ENCODE measurements at regions not wholly inside any gene's neighbourhood (a gene's known extent, or its start where the extent isn't known, plus 50 kb on each side); places are given as distances from the start of the nearest gene placed in this dataset.

GRCh38 chr5:67677422-67677970 is 480.9 kb upstream of the CD180 start:
- TF ChIP-seq, protein P1, sequence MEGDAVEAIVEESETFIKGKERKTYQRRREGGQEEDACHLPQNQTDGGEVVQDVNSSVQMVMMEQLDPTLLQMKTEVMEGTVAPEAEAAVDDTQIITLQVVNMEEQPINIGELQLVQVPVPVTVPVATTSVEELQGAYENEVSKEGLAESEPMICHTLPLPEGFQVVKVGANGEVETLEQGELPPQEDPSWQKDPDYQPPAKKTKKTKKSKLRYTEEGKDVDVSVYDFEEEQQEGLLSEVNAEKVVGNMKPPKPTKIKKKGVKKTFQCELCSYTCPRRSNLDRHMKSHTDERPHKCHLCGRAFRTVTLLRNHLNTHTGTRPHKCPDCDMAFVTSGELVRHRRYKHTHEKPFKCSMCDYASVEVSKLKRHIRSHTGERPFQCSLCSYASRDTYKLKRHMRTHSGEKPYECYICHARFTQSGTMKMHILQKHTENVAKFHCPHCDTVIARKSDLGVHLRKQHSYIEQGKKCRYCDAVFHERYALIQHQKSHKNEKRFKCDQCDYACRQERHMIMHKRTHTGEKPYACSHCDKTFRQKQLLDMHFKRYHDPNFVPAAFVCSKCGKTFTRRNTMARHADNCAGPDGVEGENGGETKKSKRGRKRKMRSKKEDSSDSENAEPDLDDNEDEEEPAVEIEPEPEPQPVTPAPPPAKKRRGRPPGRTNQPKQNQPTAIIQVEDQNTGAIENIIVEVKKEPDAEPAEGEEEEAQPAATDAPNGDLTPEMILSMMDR (IDR thresholded peaks at IDR 0.05; ENCODE audit: extremely low read depth in 1 of 2, insufficient read depth in 1 of 2, low read depth in 1 of 2, low read length in 2 of 2), result no peak
- TF ChIP-seq POLR2A (IDR thresholded peaks at IDR 0.05; ENCODE audit: low read depth, low read length) (no peak), JUN (IDR thresholded peaks at IDR 0.05; ENCODE audit: borderline replicate concordance, insufficient read depth, insufficient read length, low read depth) (no peak), MAX (IDR thresholded peaks at IDR 0.05; ENCODE audit: insufficient read depth, insufficient read length) (no peak), FOS (IDR thresholded peaks at IDR 0.05; ENCODE audit: borderline replicate concordance, insufficient read depth, low read length) (no peak), POLR2AphosphoS5 (IDR thresholded peaks at IDR 0.05; ENCODE audit: insufficient read depth, low read depth, low read length) (no peak)

Measured in endothelial cell of umbilical vein (primary cell).